NCI-H2081 treated with DMSO at 0.1 percent for 48 hours (cell line): ENCODE measurements at regions not wholly inside any gene's neighbourhood (a gene's known extent, or its start where the extent isn't known, plus 50 kb on each side); places are given as distances from the start of the nearest gene placed in this dataset.

Experiments used
- DNase-seq: peaks from one replicate; lab custom pipeline; 2025; lab: John Stamatoyannopoulos, UW

DNA sequence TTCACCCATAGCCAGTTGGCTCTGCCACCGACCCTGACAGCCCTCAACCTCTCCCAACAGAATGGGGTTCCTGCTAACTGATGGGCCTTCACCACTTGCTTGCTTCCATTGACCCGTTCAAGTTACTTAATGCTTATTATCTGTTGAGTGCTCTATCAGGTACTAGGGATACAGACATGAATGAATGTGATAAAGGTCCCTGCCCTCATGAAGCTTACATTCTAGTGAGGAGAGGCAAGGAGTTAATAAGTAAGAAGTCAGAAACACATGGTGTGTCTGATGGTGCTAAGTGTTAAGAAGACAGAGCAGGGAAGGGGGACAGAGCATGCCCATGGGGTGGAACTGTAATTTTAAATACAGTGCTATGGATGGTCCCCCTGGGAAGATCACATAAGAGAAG, 107.5 kb upstream of the JUN start:
- no peak for DNase-seq

DNA sequence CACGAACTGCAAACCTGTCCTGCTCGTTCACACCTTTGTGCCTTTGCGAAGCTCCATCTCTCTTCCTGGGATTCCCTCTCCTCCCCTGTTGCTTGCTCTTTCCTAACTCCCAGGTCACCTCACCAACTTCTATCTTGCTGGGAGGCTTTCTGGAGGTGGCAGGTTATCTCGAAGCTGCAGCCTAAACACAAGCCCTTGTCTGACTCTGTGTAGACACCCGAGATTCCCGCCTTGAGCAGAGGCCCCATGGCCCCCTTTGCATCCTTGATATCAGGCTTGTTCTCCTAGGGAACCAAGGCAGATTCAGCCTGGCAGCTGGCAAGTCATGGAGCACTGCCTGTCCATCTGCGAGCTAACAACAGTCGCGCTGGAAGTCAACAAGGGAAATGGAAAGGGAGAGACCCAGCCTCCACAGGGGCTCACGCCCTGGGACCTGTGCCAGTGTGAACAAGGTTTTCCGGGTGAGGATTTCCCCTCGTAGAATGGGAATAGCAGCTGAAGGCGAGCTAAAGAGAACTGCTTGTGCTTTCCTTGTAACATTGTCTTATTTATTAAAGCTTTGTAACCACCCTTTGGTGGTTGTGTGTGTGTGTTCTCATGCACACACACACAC, 109.5 kb upstream of the JUN start:
- DNase-seq = peak; percentile 61

DNA sequence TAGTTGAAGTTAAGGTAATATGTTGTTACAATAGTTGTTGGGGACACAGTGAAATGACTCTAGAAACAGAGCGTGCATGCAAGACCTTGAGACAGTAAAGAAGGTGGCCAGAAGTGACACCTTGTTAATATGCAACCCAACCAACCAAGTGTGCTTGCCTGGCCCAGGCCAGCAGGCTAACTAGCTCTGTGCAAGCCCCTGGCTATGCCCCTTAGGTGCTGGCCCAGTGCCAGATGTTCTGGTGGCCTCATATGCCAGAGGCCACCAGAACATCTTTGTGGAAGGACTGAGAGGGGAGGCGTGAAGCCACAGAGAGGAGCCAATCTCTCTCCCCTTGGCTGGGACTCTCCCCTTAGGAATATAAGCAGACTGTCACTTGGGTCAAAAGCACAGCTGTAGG, 111.2 kb upstream of the JUN start:
- no peak for DNase-seq

DNA sequence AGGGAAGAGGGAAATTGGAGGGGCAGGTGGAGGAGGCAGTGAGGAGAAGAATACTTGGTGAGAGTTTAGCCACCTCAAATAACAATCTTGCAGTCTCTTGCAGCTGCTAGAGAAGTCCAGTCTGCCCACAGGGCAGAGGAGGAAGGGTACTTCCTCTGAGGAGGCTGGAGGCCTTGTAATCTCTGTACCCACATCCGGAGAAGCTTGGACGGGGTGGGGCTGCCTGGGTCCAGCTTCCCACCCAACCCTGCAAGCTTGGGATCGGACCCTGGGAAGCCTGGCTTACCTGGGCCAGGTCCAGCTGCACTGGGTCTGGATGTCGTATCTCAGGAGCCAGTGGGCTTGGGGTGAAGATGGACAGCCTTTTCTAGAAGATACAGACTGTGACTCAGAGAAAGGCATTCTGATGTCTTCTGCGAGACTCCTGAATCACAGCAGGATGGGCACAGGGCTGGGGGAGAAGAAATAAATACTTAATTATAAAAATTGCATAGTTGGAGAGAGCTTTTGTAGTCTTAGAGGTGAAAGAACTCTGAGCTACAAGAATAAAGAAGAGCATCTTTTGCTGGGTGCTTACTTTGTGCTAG, 111.8 kb upstream of the JUN start:
- no peak for DNase-seq

DNA sequence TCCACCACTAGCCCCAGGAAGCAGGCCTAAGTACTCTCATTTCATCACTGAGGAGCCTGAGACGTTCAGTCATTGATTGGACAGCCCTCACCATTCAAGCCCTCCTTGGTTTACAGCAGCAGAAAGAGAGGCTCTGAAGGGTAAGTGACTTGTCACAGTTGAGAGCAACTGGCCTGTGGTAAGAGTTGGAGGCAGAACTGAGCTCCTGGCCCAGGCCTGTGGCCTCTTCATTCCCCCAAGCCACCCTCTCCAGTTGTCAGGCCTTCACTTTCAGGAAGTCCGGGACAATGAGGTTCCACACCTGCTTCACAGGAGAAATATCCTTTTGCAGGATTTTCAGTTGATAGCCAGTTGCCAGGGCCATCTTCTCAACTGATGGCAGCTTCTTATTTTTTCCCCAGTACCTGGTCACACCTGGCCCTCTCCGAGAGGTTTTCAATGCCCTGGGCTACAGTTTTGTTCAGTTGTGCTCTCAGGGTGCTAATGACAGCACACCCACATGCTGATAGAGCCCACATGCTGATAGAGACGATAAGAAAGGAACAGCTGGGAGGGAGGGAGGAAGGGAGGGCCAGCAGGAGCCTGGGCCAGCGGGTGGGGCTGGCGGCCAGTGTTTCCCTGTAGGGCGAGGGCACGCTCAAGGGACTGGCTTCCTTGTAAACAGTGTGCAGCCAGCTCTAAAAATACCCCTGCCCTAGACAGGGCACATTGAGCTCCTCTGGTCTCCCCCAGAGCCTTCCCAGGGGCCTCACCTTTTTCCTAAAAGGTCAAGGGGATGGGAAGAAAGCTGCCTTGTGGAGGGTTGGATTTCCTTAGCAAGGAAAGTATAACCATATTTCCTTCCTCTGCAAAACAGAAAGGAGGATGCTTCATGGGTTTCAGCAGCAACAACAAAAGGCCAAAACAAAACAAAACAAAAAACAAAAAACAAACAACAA, 112.7 kb upstream of the JUN start:
- no peak for DNase-seq

DNA sequence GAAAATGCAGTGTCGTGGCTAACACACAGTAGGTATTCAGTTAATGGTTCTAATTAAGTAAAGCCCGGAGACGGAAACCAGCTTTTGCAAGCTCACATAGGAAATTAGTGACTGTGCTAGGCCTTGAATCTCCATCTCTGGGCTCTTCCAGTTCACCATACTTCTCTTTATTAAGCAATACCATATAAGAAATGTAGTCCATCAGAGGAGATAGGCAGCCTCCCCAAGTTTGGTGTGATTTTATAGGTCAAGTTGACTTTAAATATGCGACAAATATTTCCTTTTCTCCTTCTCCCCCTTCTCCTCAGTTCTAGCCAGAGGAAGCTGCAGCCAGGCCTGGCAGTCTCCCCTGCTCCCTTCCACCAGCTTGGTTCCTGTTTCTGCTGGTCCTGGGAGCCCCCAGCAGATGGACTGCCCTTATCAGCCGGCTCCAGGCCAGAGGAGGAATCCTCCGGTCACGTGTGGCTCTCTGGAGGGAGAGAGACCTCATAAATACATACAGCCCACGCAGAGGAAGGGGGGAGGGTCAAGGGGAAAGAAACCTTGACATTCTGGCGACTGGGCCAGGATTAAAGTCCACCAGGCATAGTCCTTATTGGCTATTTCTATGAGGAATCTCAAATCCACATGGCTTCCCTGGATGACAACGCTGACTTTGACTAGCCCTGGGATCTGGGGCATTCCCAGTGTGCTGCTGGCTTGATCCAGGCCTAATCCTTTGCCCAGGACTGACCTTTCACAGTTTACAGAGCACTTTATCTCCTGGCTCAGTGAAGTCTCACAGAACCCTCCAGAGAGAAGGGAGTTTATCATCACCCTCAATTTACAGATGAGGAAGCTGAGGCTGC, 115.1 kb upstream of the JUN start:
- DNase-seq = no peak

DNA sequence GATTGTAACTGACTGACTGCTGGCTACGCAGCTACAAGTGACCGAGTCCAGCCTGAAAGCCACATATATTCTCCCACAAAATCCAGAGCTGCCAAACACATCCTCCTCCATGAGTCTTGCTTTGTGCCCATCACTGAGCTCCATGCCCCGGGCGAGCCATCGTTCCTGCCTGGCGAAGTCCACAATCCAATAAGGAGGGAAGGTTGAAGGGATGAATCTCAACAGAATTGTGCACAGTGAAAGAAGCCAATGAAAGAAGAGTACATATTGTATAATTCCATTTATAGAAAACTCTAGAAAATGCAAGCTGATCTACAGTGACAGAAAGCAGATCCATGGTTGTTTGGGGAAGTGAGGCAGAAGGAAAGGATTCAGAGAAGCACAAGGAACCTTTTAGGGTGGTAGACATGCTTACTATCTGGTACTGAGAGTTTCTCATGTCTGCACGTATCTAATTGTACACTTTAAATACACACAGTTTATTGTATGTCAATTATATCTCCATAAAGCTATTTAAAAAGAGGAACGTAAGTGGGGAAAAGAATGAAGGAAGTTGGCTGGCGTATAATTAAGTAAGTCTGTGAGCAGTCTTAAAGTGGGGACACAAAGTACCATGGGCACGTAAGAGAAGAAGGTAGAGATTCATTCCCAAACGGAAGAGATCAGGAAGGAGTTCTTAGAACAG, 115.9 kb upstream of the JUN start:
- no peak for DNase-seq

DNA sequence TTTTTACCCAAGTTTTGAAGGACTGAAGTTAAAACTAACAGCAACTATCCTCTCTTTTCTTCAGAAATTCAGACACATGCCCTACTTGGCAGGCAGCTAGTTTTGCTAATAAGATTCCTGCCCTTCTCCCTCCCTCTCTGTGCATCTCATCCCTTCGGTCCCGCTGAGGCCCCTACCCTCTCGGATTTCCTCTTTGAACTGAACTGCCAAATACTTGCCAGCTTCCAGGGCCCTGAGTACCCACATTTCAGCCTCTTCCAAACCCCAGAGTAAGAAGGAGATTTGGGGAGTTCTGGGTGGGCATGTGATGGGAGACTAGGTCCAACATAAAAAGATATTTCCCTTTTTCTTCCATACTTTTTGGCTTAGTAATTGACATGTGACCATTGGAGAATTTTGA, 116.5 kb upstream of the JUN start:
- no peak for DNase-seq

DNA sequence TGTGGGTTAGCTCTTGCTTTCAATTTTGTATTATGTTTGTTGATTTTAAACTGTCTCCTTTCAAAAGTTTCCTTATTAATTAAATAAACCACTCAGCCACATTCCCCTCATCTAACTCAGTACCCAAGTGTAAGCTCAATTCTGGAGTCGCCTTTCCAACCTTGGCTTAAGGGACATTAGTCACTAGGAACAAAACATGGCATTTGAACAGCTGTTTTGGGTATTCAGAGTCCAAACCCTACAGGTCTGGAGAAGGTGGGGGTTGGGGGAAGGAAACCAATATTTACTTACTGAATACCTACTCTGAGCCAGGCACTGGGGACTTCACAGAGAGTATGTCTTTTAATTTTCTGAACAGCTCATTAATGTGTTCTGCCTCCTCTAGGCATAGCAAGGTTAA, 117.2 kb upstream of the JUN start:
- no peak for DNase-seq

DNA sequence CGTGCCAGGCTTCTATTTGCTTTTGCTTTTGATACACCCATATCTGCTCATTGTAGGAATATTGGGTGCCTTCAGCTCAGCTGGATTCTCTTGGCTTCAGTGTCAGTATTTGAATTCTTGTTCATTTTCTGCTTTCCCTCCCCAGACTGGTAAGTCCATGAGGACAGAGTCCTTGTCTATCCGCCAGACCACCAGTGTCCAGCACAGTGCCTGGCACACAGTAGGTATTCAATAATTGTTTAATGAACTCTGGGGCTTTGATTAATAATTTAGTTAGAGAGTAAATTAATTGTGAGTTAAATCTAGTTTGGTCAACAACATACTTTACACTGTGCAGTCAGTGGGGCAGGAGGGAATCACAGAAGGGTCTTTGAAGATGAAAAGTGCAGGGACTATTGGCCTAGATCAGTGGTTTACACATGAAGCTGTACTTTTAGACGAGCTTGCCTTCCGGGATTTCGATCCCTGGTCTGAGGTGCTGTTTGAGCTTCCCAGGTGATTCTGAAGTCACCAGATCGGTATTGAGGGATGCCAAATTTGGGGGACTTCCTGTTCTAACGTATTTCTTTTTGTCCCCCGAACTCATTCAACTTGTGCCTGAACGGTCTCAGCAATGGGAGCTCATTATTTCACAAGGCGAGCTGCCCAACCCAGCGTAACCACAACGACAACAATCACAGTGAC, 119.1 kb upstream of the JUN start:
- no peak for DNase-seq

DNA sequence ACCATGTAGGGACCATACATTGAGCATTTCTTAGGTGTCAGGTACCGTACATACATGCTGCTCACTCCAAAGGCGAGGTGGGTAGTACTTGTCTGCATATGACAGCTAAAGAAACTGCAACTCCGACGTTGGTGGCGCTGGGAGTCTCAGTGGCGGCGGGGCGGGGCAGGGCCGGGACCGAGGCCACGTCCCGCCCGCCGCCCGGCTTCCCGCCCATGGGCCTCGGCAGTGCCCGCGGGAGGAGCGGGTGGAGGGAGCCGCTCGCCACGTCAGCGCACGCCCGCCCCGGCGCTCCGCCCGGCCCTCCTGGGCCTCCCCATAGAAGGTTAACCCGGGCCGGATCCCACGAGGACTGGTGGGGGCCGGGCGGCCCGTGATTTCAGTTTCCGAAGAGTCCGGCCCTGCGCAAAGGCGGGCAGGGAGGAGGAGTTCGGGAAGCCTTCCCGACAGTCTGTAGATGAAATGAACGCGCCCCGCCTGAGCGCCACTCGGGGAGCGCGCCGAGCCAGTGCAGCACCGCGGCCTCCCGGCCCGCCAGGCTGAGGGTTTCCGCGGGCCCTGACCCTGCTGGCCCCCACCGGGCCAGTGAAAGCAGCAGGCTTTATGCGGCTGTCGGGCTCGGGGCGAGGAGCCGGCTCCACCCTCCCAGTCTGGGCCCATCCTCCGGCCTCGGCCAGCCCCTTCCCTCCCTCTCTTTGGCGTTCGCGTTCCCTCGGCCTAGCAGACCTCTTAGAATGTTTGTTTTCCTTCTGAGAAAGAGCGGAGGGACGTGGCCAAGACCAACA, 119.9 kb upstream of the JUN start:
- no peak for DNase-seq

DNA sequence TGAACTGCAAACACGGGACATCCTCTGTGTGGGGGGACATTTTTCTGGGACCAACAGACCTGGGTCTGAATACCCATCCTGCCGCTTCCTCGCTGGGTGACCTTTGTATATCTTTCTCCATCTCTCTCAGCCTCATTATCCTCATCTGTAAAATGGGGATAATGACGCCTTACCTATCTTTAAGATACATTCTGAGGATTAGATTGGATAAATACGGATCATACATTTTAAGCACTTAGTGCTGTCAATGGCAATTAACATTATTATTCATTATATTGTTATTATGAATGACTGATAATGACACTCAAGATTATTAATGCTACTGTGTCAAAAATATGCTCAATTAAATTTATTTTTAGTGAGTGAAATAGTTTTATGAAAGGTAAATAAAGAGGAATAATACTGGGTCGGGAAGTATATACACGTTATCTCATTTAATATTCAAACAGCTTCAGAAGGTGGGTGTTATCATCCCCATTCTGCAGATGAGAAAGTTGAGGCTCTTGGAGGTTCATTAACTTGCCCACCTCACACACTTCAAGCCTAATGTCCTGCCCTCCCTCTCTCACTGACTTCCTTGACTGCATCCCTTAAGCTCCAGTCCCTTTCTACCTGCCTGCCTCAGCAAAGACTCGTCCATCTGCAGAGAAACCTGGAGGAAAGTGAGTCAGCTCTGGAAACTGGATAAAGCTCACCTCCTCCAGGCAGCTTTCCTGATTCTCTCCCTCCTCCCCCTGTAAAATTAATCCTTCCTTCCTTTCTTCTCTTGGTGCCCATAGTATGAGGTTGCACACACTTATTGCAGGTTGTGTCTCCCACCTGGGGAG, 120.7 kb upstream of the JUN start:
- DNase-seq = no peak

DNA sequence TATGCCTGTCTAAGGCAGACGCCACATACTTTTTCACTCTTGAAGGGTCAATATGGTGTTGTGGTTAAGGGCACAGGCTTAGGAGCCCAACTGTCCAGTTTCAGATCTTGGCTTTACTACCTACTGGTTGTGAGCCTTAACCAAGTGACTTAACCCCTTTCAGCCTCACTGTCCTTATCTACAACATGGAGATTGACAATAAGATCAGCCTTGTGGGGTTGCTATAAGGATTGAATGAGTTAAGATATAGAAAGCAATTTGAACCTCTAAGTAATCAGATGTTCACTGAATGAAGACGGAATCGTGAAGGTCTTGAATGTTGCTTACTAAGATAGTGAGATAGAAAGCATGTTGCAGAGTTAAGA, 121.3 kb upstream of the JUN start:
- DNase-seq = no peak

DNA sequence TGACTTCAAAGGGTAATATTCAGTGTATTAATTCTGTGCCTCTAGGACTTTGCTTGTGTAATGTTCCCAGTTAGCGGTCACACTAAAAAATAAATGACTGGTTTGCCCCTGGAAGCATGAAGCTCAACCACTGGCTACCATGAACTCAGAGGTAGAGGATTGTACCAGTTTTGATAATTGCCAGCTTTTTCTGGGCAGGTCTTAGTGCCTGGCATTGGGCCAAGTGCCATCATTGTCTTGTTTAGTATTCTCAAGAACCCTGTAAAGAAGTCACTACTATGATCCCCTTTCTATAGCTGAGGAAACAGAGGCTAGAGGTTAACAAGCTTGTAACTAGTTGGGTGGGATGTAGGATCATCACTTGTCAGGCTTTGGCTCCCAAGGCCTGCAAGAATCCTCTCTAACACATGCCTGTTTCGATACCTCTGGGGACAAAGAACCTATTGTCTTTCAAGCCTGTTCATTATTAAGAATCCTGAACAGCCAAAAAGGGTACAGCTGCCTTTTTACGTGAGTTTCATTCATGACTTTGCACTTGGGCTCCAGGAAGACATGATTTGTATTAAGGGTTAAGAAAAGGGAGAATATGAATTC, 121.9 kb upstream of the JUN start:
- DNase-seq = no peak

DNA sequence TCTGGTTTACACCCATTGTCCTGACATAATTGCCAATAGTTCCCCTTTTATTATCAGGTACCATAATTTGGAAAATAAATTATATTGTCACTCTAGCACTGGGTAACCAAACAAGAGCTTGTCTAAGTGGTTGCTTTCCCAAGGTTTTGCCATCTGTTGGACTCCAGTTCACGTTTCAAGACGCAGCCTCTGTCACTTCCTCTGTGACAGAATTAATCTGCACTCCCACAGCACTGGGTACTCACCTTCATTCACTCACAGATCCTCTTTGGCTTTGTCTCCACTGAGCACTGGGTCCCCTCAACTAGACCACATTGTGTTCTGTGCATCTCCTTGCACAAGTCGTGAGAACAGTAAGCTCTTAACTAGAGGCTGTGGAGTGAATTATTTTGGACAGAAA, 123.6 kb upstream of the JUN start:
- DNase-seq = no peak

DNA sequence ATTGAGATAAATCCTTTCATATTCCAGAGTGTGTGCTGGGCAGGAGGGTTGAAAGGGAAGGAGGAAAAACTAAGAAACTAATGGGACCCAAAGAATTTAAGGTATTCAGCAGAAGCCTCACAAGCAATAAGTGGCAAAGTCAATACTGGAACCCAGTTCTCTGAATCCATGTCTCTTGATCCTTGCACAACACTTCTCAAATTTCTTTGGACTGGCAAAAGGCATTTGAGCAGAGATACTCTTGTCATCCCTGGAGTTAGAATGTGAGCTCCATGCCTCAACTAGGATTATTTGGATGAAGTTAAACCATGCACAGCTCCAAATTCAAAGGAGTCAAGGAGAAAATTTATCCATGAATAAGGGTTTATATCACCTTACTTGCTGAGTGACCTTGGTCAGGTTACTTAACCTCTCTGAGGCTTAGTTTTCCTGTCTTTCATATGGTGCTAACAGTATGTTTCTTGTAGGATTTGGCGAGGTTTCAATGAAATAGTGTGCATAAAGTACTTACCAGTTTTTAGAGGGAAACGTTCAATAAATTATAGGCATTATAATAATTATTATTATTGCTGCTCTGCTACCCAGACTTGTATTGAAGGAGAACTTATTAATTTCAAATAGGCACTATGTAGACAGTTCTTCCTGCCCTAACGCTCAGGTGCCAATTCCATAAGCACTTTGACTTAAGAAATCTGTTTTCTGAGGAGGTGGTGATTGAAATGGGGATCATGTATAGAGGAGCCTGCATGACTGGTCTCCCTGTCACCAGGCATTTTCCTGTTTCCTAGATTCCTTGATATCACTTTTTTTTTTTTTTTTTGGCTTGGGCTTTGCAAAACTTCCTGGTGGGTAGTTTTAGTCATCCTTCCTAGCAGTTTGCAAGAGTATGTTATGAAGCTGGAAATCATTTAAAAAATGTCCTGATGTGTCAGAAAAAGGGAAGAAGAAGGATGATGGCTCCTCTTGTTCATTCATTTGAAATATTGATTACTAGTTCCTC, 125.0 kb upstream of the JUN start:
- no peak for DNase-seq

DNA sequence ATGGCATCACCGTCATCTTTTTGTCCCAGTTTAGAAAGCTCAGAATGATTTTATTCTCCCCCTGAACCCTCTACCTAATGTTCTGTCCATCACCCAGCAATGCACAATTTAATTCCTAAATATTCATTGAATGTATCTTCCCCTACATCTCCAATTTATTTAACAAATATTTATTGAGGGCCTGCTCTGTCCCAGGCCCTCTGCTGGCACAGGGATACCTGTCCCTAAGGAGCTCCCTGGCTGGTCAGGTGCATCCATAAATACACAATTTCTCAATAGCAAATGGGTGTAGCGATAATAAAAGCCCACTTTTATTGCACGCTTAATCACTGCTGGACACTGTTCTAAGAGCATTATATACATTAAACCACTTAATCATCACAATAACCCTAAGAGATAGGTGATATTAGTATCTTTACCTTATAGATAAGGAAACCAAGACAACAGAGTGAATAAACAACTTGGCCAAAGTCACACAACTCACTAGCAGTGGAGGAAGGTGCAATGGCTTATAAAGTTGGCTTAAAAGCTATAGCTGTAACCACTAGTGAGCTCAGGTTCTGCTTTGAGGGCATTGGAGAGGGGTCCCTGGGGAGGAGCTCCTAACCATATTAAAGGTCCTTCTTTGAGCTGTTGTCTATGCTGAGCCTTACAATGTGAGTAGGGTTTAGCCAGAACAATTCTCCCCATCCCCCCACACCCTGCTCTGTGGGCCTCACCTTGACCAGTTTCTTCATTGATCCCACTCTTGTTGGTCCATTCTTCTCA, 126.3 kb upstream of the JUN start:
- DNase-seq = no peak
